Glutamatergic neuron (in vitro differentiated cells): ENCODE measurements at regions not wholly inside any gene's neighbourhood (a gene's known extent, or its start where the extent isn't known, plus 50 kb on each side); places are given as distances from the start of the nearest gene placed in this dataset.

ENCODE experiments used
- DNase-seq: peaks from one replicate; pipeline ENCODE4 v3.0.0; 2022
- H3K27ac Mint-ChIP-seq: one replicate; pipeline ENCODE4 v1.8.0; 2020; ENCODE audit warnings: mild to moderate bottlenecking, mixed read lengths, inconsistent platforms; ENCODE audit not compliant: unreplicated experiment
- H3K27me3 Mint-ChIP-seq: one replicate; pipeline ENCODE4 v1.8.0; 2020; ENCODE audit warnings: mild to moderate bottlenecking, moderate library complexity, mixed read lengths, inconsistent platforms; ENCODE audit not compliant: unreplicated experiment
- H3K36me3 Mint-ChIP-seq: one replicate; pipeline ENCODE4 v1.8.0; 2020; ENCODE audit warnings: mild to moderate bottlenecking, mixed read lengths, inconsistent platforms; ENCODE audit not compliant: unreplicated experiment
- H3K4me1 Mint-ChIP-seq: one replicate; pipeline ENCODE4 v1.8.0; 2020; ENCODE audit warnings: mild to moderate bottlenecking, low read depth, mixed read lengths, inconsistent platforms; ENCODE audit not compliant: unreplicated experiment
- H3K4me3 Mint-ChIP-seq: one replicate; pipeline ENCODE4 v1.8.0; 2020; ENCODE audit warnings: mild to moderate bottlenecking, mixed read lengths, inconsistent platforms; ENCODE audit not compliant: unreplicated experiment
- H3K9me3 Mint-ChIP-seq: one replicate; pipeline ENCODE4 v1.8.0; 2020; ENCODE audit warnings: mild to moderate bottlenecking, moderate library complexity, mixed read lengths, inconsistent platforms; ENCODE audit not compliant: unreplicated experiment
- CTCF ChIP-seq: fragments of 200-600 bp; sonication (generic); IDR thresholded peaks from one replicate; pipeline ENCODE4 v1.5.0; 2021; ENCODE audit not compliant: partially characterized antibody, unreplicated experiment

GRCh38 chr13:68467160-68467559 is 1237.0 kb upstream of the PCDH9 start:
- TF ChIP-seq CTCF = no peak
- H3K9me3 Mint-ChIP-seq = no peaks in the 10 kb centered on the region
- H3K27ac Mint-ChIP-seq = no peak overlapping the region
- no peak overlapping the region for H3K4me3 Mint-ChIP-seq
- no peaks in the 10 kb centered on the region for H3K4me1 Mint-ChIP-seq
- no peak for DNase-seq
- H3K36me3 Mint-ChIP-seq = no peaks in the 10 kb centered on the region
- no peaks in the 10 kb centered on the region for H3K27me3 Mint-ChIP-seq

GRCh38 chr13:68440874-68441273 is 1210.7 kb upstream of the PCDH9 start:
- H3K9me3 Mint-ChIP-seq = no peaks in the 10 kb centered on the region

GRCh38 chr13:68439817-68440216 is 1209.7 kb upstream of the PCDH9 start:
- H3K27ac Mint-ChIP-seq = no peak overlapping the region

More at GRCh38 chr13:68440874-68441273, 1210.7 kb upstream of the PCDH9 start:
- H3K27me3 Mint-ChIP-seq = no peaks in the 10 kb centered on the region
- H3K4me3 Mint-ChIP-seq = no peak overlapping the region
- H3K36me3 Mint-ChIP-seq = no peaks in the 10 kb centered on the region
- no peak overlapping the region for H3K27ac Mint-ChIP-seq
- H3K4me1 Mint-ChIP-seq = no peaks in the 10 kb centered on the region
- no peak for DNase-seq
- no peak for TF ChIP-seq CTCF

GRCh38 chr13:68428292-68428691 is 1198.2 kb upstream of the PCDH9 start:
- no peak overlapping the region for H3K4me3 Mint-ChIP-seq
- H3K27me3 Mint-ChIP-seq = peaks cover 2% of the 10 kb centered on the region
- no peaks in the 10 kb centered on the region for H3K9me3 Mint-ChIP-seq
- H3K4me1 Mint-ChIP-seq = no peaks in the 10 kb centered on the region
- H3K36me3 Mint-ChIP-seq = no peaks in the 10 kb centered on the region
- DNase-seq = no peak
- TF ChIP-seq CTCF = no peak
- no peak overlapping the region for H3K27ac Mint-ChIP-seq

More at GRCh38 chr13:68439817-68440216, 1209.7 kb upstream of the PCDH9 start:
- no peaks in the 10 kb centered on the region for H3K4me1 Mint-ChIP-seq
- H3K4me3 Mint-ChIP-seq = no peak overlapping the region
- no peaks in the 10 kb centered on the region for H3K36me3 Mint-ChIP-seq
- H3K27me3 Mint-ChIP-seq = no peaks in the 10 kb centered on the region
- H3K9me3 Mint-ChIP-seq = no peaks in the 10 kb centered on the region
- no peak for DNase-seq
- no peak for TF ChIP-seq CTCF

- Mint-ChIP-seq H3K27ac (no peak overlapping the region), H3K4me3 (no peak overlapping the region), H3K27me3 (peaks cover 3% of the 10 kb centered on the region), H3K4me1 (no peaks in the 10 kb centered on the region), H3K36me3 (no peaks in the 10 kb centered on the region), H3K9me3 (no peaks in the 10 kb centered on the region)
- no peak for TF ChIP-seq CTCF
- DNase-seq = no peak
Observed at GRCh38 chr13:68417801-68418200, 1187.7 kb upstream of the PCDH9 start.
